ENCODE measurements at regions not wholly inside any gene's neighbourhood (a gene's known extent, or its start where the extent isn't known, plus 50 kb on each side); places are given as distances from the start of the nearest gene placed in this dataset.
A peak's percentile ranks its signal among the peaks of the same experiment; 100 is the strongest.
"Not testable (repeated sequence)": the region's sequence is repeated elsewhere in the genome, so short reads cannot be mapped to it uniquely, and the experiment has no call there.

- not testable (repeated sequence) for DNase-seq
Observed at GRCh38 chr16:33712308-33712707, 252.9 kb downstream of the TP53TG3F start.

GRCh38 chr16:33712851-33713709, 253.7 kb downstream of the TP53TG3F start:
- DNase-seq, result not testable (repeated sequence)

- DNase-seq, result not testable (repeated sequence)
Observed at GRCh38 chr16:33713710-33714538, 254.5 kb downstream of the TP53TG3F start.

GRCh38 chr16:33731167-33731566, 271.8 kb downstream of the TP53TG3F start:
- DNase-seq, result not testable (repeated sequence)

GRCh38 chr16:33734650-33735049, 275.2 kb downstream of the TP53TG3F start:
- DNase-seq, result not testable (repeated sequence)

GRCh38 chr16:33766869-33767765, 307.7 kb downstream of the TP53TG3F start:
- not testable (repeated sequence) for DNase-seq

- not testable (repeated sequence) for DNase-seq
Observed at GRCh38 chr16:33768710-33769109, 309.3 kb downstream of the TP53TG3F start.

GRCh38 chr16:33769180-33769846, 309.9 kb downstream of the TP53TG3F start:
- DNase-seq, result not testable (repeated sequence)

- DNase-seq, result not testable (repeated sequence)
Observed at GRCh38 chr16:33770478-33770877, 311.1 kb downstream of the TP53TG3F start.

- DNase-seq, result not testable (repeated sequence)
Observed at GRCh38 chr16:33771211-33771610, 311.8 kb downstream of the TP53TG3F start.

- not testable (repeated sequence) for DNase-seq
Observed at GRCh38 chr16:33773966-33774365, 314.6 kb downstream of the TP53TG3F start.

- DNase-seq, result not testable (repeated sequence)
Observed at GRCh38 chr16:33774724-33775123, 315.3 kb downstream of the TP53TG3F start.

GRCh38 chr16:33816328-33816944, 357.0 kb downstream of the TP53TG3F start:
- DNase-seq, result not testable (repeated sequence)

- DNase-seq, result not testable (repeated sequence)
Observed at GRCh38 chr16:33824736-33825135, 365.3 kb downstream of the TP53TG3F start.

GRCh38 chr16:33827522-33827921, 368.1 kb downstream of the TP53TG3F start:
- DNase-seq, result not testable (repeated sequence)

- not testable (repeated sequence) for DNase-seq
Observed at GRCh38 chr16:33839157-33839556, 379.7 kb downstream of the TP53TG3F start.

- DNase-seq, result peak; percentile 2
Observed at GRCh38 chr16:33844533-33844932, 385.1 kb downstream of the TP53TG3F start.

All from COR-L47 (cell line).